ENCODE measurements at regions not wholly inside any gene's neighbourhood (a gene's known extent, or its start where the extent isn't known, plus 50 kb on each side); places are given as distances from the start of the nearest gene placed in this dataset.

DNA sequence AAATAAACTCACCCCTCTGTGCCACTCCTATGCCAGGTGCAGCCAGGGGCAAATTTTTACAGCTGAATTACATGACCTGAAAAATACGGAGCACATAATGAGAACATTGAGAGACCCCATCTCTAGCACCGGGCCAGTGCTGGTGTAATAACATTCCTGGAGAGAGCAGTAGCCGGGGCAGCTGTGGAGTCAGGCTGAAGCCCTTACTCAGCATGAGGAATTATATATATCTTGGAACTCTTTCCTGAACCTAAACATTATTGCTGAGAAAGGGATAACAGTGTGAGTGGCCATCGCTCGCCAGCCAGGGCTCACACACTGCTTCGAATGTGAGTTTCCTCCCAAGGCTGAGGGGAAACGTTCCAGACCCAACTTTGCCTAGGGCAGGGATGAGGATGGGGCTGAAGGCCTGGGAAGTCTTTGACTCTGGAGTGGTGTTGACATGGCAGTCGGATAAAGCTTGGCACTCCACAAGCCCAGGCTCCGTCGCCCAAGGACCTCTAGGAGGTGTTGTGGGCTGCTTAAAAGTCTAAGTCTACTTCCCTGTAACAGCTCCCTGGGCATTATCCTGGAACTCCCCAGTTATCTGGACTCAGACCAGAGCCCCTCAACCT, 269.8 kb downstream of the CDC5L start:
- no peak overlapping the region for H3K27ac Mint-ChIP-seq
- no peaks in the 10 kb centered on the region for H3K27me3 Mint-ChIP-seq
- DNase-seq = no peak
- H3K36me3 Mint-ChIP-seq (ENCODE audit: low read depth) = peaks cover 3% of the 10 kb centered on the region
- ChIA-PET CTCF (interaction anchor here (0.7 to 3.8 kb wide), 5 partner anchors 18 to 1265 kb away, joined by 3 to 36 read pairs (median 15); no protein-coding TSS in a partner anchor), POLR2A (interaction anchor here (2.2 kb wide), 1 partner anchor 720 kb away, joined by 9 read pairs; the partner anchor contains the start of gene SUPT3H)
- H3K9me3 Mint-ChIP-seq = peaks cover 4% of the 10 kb centered on the region
- H3K4me1 Mint-ChIP-seq = peaks cover 11% of the 10 kb centered on the region
- no peak overlapping the region for H3K4me3 Mint-ChIP-seq

DNA sequence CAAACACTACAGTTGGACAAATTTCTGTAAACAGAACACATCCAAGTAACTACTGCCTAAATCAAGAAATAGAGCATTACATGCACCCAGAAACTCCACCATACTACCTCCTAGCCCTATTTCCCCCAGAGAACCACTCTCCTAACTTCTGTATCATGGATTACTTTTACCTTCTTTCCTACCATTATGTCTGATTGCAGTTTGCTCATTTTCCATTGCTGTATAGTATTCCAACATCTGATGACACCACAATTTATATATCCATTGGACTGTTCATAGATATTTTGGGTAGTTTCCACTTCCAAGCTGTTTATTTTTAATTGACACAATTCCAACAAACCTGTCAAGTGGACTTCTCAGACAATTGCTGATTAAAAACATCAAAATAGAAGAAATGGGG, 271.1 kb downstream of the CDC5L start:
- ChIA-PET POLR2A (no interaction called here), CTCF (no interaction called here)
- no peak overlapping the region for H3K4me3 Mint-ChIP-seq
- DNase-seq = no peak
- H3K4me1 Mint-ChIP-seq = peaks cover 17% of the 10 kb centered on the region
- H3K9me3 Mint-ChIP-seq = peaks cover 4% of the 10 kb centered on the region
- no peaks in the 10 kb centered on the region for H3K27me3 Mint-ChIP-seq
- peaks cover 3% of the 10 kb centered on the region for H3K36me3 Mint-ChIP-seq (ENCODE audit: low read depth)
- no peak overlapping the region for H3K27ac Mint-ChIP-seq

DNA sequence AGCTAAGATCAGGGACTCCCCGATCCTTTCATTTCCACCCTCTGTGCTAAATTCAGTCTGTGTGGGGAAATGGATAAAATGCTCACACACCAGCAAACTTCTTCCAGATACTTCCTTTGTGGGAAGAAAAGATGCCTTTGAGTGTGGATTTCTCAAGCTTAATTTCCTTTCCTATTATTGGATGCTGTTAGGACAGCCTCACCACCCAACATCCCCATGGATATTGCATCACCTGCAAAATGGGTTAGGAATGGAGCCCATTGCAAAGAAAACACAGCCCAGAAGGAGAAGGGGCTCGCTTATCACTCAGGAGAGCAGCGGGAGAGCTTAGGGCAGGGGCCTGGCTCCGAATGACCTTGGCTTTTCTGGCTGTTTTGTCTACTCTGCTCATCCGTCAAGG, 272.2 kb downstream of the CDC5L start:
- Mint-ChIP-seq H3K27ac (no peak overlapping the region), H3K36me3 (ENCODE audit: low read depth) (peaks cover 3% of the 10 kb centered on the region), H3K9me3 (peaks cover 4% of the 10 kb centered on the region), H3K4me3 (no peak overlapping the region), H3K4me1 (peaks cover 14% of the 10 kb centered on the region), H3K27me3 (no peaks in the 10 kb centered on the region)
- no peak for DNase-seq
- POLR2A ChIA-PET = no interaction called here
- CTCF ChIA-PET = no interaction called here

DNA sequence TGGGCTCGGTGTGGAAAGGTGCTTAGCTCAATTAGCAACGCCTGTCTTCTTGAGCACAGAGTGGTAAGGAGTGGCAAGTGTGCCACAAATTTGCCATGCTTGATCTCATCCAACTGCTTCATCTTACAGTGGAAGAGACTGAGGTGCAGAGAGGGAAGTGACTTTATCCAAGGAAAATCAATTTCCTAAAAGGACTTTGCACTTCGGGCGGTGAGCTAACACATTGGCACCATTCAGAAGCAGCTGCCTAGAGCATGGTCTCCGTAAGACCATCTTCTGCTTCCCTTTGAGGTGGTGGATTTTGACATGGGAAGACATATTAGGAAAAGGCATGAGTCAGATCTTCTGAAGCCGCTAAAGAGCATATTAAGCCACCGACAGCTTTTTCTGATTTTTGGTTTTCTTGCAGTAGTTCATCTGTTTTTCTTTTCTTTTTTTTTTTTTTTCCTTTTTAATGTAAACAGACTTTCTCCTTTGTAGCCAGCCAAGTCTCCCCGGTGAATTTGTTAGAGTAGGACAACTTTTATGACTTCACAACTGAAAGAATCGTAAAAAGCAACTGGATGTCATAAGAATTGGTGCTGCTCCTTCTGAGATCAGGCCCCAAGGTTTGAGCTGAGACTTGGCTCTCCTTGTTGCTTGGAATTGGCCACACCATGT, 273.2 kb downstream of the CDC5L start:
- CTCF ChIA-PET = interaction anchor here (1.4 kb wide), 1 partner anchor 1054 kb away, joined by 3 read pairs; no protein-coding TSS in a partner anchor
- POLR2A ChIA-PET = interaction anchor here (0.7 kb wide), 1 partner anchor 15 kb away, joined by 3 read pairs; no protein-coding TSS in a partner anchor
- peaks cover 3% of the 10 kb centered on the region for H3K36me3 Mint-ChIP-seq (ENCODE audit: low read depth)

DNA sequence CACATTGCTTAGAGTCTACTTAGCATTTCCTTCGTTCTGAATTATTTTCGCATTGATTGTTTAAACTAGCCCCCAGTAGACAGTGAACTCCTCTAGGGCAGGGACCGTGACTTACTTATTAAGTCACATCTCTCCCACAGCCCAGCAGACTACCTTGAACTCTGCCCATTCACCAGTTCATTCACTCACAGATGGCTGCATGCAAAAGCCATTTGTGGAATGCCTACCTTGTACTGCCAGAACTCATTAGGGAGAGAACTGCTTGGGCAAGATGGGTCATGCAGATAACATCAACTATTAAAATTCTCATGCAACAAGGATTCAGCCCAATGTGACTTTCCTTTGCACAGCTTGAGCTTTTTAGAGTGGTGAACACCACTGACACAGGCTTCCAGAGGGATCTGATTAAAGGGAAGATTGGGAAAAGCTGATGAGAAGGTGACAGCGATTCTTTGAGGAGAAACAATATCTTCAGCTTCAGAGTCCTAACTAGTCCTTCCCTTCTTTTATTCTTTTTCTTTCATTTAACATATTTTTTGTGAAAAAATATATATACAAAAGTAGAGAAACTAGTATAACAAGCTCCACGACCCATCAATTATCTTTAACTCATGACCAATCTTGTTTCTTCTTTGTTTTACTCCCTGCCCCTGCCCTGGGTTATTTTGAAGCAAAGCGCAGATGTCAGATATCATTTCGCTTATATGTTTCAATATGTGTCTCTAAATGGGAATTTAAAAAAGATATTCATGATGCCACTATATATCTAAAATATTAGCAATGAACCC, 273.9 kb downstream of the CDC5L start:
- Mint-ChIP-seq H3K36me3 (ENCODE audit: low read depth) (peaks cover 3% of the 10 kb centered on the region), H3K4me1 (peaks cover 7% of the 10 kb centered on the region), H3K27me3 (no peaks in the 10 kb centered on the region), H3K4me3 (no peak overlapping the region), H3K27ac (no peak overlapping the region), H3K9me3 (peaks cover 4% of the 10 kb centered on the region)
- CTCF ChIA-PET = interaction anchor here (0.7 to 1.4 kb wide), 2 partner anchors 11 to 1054 kb away, joined by 3 to 6 read pairs; no protein-coding TSS in a partner anchor
- POLR2A ChIA-PET = interaction anchor here (0.7 kb wide), 1 partner anchor 16 kb away, joined by 3 read pairs; no protein-coding TSS in a partner anchor
- no peak for DNase-seq

More for the DNA sequence above, 273.2 kb downstream of the CDC5L start:
- H3K9me3 Mint-ChIP-seq = peaks cover 4% of the 10 kb centered on the region
- no peak for DNase-seq
- no peak overlapping the region for H3K4me3 Mint-ChIP-seq
- H3K4me1 Mint-ChIP-seq = peaks cover 7% of the 10 kb centered on the region
- no peak overlapping the region for H3K27ac Mint-ChIP-seq
- H3K27me3 Mint-ChIP-seq = no peaks in the 10 kb centered on the region

DNA sequence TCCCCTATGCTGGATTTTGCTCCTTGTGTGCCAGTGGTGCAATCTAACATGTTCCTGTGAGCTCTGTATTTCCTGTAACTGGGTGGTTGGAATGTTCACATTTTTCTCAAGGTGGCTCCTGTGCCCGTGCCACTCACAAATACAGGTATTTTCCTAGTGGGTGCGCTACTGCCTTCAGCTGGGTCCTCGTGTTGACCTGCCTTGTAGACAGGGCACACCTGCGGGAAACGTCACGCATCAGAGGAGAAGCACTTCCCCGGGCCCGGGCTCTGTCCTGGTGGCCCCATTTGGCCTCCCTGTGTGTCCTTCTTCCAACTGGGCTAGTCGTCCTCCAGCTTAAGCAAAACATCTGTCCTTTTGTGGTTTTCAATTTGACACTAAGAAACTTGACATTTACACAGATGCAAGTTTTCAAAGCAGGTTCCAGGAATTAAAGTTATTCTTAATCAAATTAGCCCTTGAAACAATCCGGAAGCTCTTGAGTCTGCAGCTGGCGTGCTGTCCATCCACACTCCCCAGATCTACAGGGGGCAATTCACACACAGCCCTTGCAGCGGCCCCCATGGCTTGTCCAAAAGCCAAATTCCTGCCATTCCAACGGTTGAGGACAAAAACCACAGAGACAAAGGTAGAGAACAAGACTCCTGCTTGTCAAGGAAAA, 275.1 kb downstream of the CDC5L start:
- Mint-ChIP-seq H3K27ac (no peak overlapping the region), H3K9me3 (peaks cover 4% of the 10 kb centered on the region), H3K27me3 (no peaks in the 10 kb centered on the region), H3K36me3 (ENCODE audit: low read depth) (peaks cover 3% of the 10 kb centered on the region), H3K4me3 (no peak overlapping the region), H3K4me1 (peaks cover 7% of the 10 kb centered on the region)
- DNase-seq = no peak
- ChIA-PET POLR2A (no interaction called here), CTCF (interaction anchor here (0.6 kb wide), 1 partner anchor 192 kb away, joined by 3 read pairs; no protein-coding TSS in a partner anchor)

DNA sequence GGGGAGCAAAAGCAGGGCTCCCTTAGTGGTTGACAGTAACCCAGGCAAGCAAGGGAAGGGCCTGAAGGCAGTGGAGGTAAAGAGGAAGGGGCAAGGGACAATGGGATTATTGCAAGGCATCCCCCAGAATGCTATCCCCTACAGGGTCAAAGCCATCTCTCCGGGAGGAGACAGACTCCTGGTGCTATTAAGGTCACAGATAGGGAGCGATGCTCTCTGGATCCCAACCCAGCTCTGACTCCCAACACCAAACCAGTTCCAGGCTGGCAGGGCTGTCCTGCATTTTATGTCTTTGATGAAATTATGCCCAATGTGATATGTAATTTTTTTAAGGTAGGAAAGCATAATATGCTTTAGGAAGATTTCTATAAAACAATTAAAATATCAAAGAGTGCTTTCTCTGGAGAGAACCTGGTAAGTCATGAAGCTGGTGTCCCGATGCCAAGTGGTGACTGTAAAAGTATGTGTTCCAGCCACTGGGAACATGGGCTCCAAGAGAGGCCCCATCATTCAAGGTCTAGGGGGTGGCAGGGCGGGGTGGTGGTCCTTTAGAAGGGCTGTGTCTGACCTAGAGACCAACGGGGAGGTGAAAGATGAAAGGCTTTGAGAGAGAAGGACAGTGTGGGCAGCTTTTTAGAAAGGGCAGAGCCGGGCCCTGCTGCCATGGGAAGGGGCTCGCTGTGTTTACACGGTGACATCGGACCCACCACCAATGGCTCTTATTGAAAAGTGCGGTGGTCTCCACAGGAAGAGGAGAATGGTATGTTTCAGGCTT, 276.5 kb downstream of the CDC5L start:
- no peaks in the 10 kb centered on the region for H3K36me3 Mint-ChIP-seq (ENCODE audit: low read depth)
- ChIA-PET POLR2A (no interaction called here), CTCF (interaction anchor here (1.3 kb wide), 1 partner anchor 9 kb away, joined by 5 read pairs; no protein-coding TSS in a partner anchor)
- no peaks in the 10 kb centered on the region for H3K9me3 Mint-ChIP-seq
- no peaks in the 10 kb centered on the region for H3K27me3 Mint-ChIP-seq
- H3K4me3 Mint-ChIP-seq = no peak overlapping the region
- DNase-seq = no peak
- H3K27ac Mint-ChIP-seq = no peak overlapping the region
- H3K4me1 Mint-ChIP-seq = peaks cover 7% of the 10 kb centered on the region

DNA sequence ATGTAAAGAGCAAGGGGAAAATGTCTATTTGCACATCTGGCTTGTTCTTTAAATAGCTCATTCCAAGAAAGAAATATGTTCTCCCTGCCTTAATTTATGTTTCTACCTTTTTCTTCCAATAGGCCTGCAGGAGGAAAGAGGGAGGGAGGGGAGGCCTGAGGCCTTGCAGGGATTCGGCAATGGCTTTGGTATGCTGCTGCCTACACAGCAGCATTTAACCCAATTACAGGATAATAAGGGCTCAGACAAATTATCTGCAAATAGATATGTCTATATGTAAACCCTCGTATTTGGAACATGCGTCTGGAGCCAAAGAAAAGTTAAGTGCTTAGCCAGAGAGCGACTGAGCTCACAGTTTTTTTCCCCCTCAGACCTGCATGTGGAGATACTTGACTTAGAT, 277.2 kb downstream of the CDC5L start:
- H3K9me3 Mint-ChIP-seq = no peaks in the 10 kb centered on the region
- peaks cover 7% of the 10 kb centered on the region for H3K4me1 Mint-ChIP-seq
- H3K27me3 Mint-ChIP-seq = no peaks in the 10 kb centered on the region
- no peaks in the 10 kb centered on the region for H3K36me3 Mint-ChIP-seq (ENCODE audit: low read depth)
- DNase-seq = no peak
- ChIA-PET POLR2A (no interaction called here), CTCF (interaction anchor here (1.3 kb wide), 1 partner anchor 9 kb away, joined by 5 read pairs; no protein-coding TSS in a partner anchor)
- H3K4me3 Mint-ChIP-seq = no peak overlapping the region
- no peak overlapping the region for H3K27ac Mint-ChIP-seq

DNA sequence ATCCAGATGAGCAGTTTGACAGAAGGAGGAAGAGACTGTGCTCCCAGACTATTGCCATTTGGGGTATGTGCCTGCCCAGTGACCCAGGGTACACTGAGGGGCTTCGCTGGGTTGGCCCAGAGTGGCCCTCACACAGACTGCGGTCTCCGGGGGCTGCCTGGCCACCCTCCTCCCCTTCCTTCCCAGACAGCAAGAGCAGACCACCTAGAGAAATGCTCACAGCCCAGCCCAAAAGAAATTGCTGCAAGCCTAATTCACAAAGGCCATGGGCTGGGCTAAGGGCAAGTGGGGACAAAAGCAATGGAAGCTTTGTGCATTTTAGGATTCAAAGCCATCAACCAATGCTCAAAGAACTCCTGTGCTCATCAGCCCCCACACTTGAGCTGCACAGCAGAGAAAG, 277.6 kb downstream of the CDC5L start:
- no peak for DNase-seq
- Mint-ChIP-seq H3K4me1 (peaks cover 7% of the 10 kb centered on the region), H3K27ac (no peak overlapping the region), H3K27me3 (no peaks in the 10 kb centered on the region), H3K4me3 (no peak overlapping the region), H3K36me3 (ENCODE audit: low read depth) (no peaks in the 10 kb centered on the region), H3K9me3 (no peaks in the 10 kb centered on the region)
- ChIA-PET POLR2A (no interaction called here), CTCF (interaction anchor here (1.3 kb wide), 1 partner anchor 10 kb away, joined by 5 read pairs; no protein-coding TSS in a partner anchor)

DNA sequence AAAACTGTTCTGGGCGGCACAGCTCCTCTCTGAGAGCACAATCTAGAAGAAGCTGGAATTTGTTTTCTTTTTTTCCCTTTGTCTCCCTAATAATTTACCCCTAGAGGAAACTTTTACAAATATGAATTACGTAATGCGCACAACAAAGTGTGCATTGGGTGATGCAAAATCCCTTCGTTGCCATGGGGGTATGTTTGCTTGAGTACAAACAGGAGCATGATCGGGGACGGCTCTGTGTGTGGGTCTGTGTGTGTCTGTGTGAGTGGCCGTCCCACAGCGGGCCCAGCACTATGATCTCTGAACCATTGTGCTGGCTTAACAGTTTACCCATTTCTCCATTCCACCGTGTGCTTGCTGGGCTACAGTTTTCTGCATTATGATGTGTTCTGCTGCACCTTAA, 278.2 kb downstream of the CDC5L start:
- no peak overlapping the region for H3K4me3 Mint-ChIP-seq
- ChIA-PET POLR2A (no interaction called here), CTCF (interaction anchor here (1.3 kb wide), 1 partner anchor 10 kb away, joined by 5 read pairs; no protein-coding TSS in a partner anchor)
- no peak for DNase-seq
- no peak overlapping the region for H3K27ac Mint-ChIP-seq
- peaks cover 7% of the 10 kb centered on the region for H3K4me1 Mint-ChIP-seq
- no peaks in the 10 kb centered on the region for H3K27me3 Mint-ChIP-seq
- no peaks in the 10 kb centered on the region for H3K9me3 Mint-ChIP-seq
- H3K36me3 Mint-ChIP-seq (ENCODE audit: low read depth) = no peaks in the 10 kb centered on the region

DNA sequence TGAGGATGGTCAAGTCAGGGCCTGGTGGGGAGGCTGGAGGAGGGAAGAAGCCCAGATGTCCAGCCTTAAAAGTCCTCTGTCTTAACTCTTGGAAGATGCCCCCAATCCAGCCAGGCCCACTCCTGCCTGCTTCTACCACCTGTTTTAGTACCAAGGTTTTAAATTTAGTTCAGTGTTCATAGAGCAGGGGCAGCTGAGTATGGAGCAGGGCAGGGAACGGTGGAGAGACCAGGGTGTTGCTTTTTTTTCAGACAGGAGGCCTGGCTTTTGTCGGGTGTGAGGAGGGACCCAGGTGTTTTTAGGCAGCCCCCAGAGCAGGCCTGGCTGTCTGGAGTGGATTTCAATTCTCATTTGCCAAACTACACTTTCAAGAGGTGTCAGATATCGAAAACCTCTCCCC, 278.8 kb downstream of the CDC5L start:
- ChIA-PET POLR2A (no interaction called here), CTCF (no interaction called here)
- no peaks in the 10 kb centered on the region for H3K36me3 Mint-ChIP-seq (ENCODE audit: low read depth)

DNA sequence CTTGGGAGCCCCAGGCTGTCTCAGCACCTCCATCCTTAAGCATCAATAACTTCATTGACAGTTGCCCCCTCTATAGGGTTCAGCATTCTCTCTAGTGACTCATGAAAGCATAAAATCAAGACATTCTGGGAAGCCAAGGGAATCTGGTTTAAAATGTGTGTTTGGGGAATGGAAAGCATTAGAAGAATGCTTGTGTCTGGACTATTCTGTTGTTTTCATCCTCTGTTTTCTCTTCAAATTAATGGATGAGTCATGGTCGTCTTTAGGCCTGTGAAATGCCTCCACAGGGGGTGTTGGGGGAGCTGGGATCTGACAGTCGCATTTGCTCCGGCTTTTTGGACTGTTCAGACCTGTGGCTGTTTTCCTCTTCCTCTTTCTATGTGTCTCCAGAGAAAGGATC, 279.7 kb downstream of the CDC5L start:
- ChIA-PET POLR2A (no interaction called here), CTCF (no interaction called here)
- H3K4me3 Mint-ChIP-seq = no peak overlapping the region
- H3K27me3 Mint-ChIP-seq = no peaks in the 10 kb centered on the region
- no peaks in the 10 kb centered on the region for H3K36me3 Mint-ChIP-seq (ENCODE audit: low read depth)
- no peak overlapping the region for H3K27ac Mint-ChIP-seq
- no peak for DNase-seq
- H3K4me1 Mint-ChIP-seq = peaks cover 7% of the 10 kb centered on the region
- H3K9me3 Mint-ChIP-seq = no peaks in the 10 kb centered on the region

More for the DNA sequence above, 278.8 kb downstream of the CDC5L start:
- no peak overlapping the region for H3K4me3 Mint-ChIP-seq
- no peak for DNase-seq
- no peak overlapping the region for H3K27ac Mint-ChIP-seq
- no peaks in the 10 kb centered on the region for H3K9me3 Mint-ChIP-seq
- no peaks in the 10 kb centered on the region for H3K27me3 Mint-ChIP-seq
- H3K4me1 Mint-ChIP-seq = peaks cover 7% of the 10 kb centered on the region

Measured in activated CD4-positive, alpha-beta memory T cell treated with anti-CD3 and anti-CD28 coated beads, Interleukin-2, amount 10 ng/mL, durations not matched to agents 7 days and 5 days (primary cell).